Transverse colon (tissue), 4 donors: ENCODE measurements at regions not wholly inside any gene's neighbourhood (a gene's known extent, or its start where the extent isn't known, plus 50 kb on each side); places are given as distances from the start of the nearest gene placed in this dataset.

Experiments used
- DNase-seq: peaks from one replicate; pipeline ENCODE4 v3.0.0-alpha.2; 2019
- H3K27ac ChIP-seq, 4 donors: fragments of 200-600 bp; sonication (generic); 2 replicates each; pipeline ENCODE4 v1.5.1; 2016 to 2018; ENCODE audit warnings: inconsistent platforms in 4 of 4
- H3K27me3 ChIP-seq: fragments of 200-600 bp; sonication (generic); 2 replicates; pipeline ENCODE4 v1.5.1; 2017; ENCODE audit warnings: inconsistent platforms
- H3K36me3 ChIP-seq, 4 donors: fragments of 200-600 bp; sonication (generic); 2 replicates each; pipeline ENCODE4 v1.5.1; 2017 to 2019; ENCODE audit warnings: inconsistent platforms in 4 of 4
- H3K4me1 ChIP-seq, 4 donors: fragments of 200-600 bp; sonication (generic); 2 replicates each; pipeline ENCODE4 v1.5.1; 2017 to 2020; ENCODE audit warnings: inconsistent platforms in 4 of 4
- H3K4me3 ChIP-seq, 4 donors: fragments of 200-600 bp; sonication (generic); 1 replicate in 1 of 4; 2 replicates in 3 of 4; pipeline versions ENCODE4 v1.5.1 to v1.6.1; 2017 to 2019; ENCODE audit warnings: inconsistent platforms in 4 of 4
- H3K9me3 ChIP-seq, 2 donors: fragments of 200-600 bp; sonication (generic); 2 replicates each; pipeline ENCODE4 v1.5.1; 2017 to 2019; ENCODE audit warnings: inconsistent platforms in 2 of 2
- EP300 ChIP-seq: sonication (generic); formaldehyde crosslinking; IDR thresholded peaks from one replicate; pipeline ENCODE4 v1.6.1; 2017; ENCODE audit warnings: antibody characterized with exemption, low read depth
- POLR2A ChIP-seq: fragments of 450-650 bp; IDR thresholded peaks from one replicate; pipeline ENCODE4 v1.6.1; 2016; ENCODE audit warnings: antibody characterized with exemption, mild to moderate bottlenecking, moderate library complexity
- POLR2AphosphoS5 ChIP-seq, 3 donors: sonication (generic); formaldehyde crosslinking; IDR thresholded peaks; one replicate each; pipeline ENCODE4 v1.6.1; 2016; ENCODE audit warnings: antibody characterized with exemption in 3 of 3
- WGBS, 2 donors: methylation state at CpG; one replicate each; pipeline ENCODE4 v1.1.5; 2018; ENCODE audit warnings: low coverage in 1 of 2; 5-methylcytosine and 5-hydroxymethylcytosine counted together
- in situ Hi-C, 4 donors: fragments of 200-750 bp; cut with MboI; loops; one replicate each; pipeline versions ENCODE4 v1.15.0 to v1.15.1; 2017; ENCODE audit warnings: low sequenced_read_pairs in 3 of 4, low pct_ligation_motif_present in 1 of 4, low pct_unique_long_range_greater_than_20kb in 1 of 4
- intact Hi-C: fragments of 100-400 bp; cut with DNase I; formaldehyde crosslinking; loops from one replicate; pipeline ENCODE4 v1.15.1; 2023; ENCODE audit warnings: low total_unique reads
- TF ChIP-seq, protein P1 (sequence below), 5 experiments: fragments of 200-600 bp in 3 of 5; fragments of 450-650 bp in 2 of 5; sonication (generic) in 3 of 5; IDR thresholded peaks; 1 replicate in 2 of 5; 2 replicates in 3 of 5; pipeline ENCODE4 v1.5.1; 2016 to 2017; ENCODE audit warnings: antibody characterized with exemption in 5 of 5, inconsistent platforms in 3 of 5, mild to moderate bottlenecking in 2 of 5, moderate library complexity in 1 of 5

DNA sequence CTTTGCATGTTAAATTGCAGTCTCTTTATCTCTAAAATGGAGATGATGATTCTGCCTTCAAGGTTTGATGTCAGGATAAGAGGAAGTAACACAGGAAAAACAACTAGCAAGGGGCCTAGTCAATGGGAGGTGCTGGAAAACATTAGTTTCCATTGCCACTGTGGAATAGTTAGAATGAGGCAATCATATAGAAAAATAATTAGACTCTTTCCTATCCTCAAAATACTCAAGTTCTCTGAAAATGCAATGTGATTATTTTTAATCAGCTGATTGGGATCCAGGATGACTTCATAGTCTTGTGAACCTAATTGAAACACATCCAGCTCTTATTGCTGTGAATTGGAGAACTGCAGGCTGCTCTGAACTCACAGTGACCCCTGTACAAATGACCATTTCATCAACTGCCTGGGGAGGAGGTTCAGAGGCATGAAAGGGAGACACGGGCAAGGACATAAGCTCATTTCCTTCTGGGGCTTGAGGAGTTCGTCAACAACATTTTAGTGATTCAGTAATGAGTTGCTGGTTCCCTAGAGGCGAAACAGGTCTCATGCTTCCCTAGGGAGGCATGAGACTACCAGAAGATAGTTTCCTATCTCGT is 422.5 kb downstream of the LPIN1 start:
- no peaks in the 10 kb centered on the region for H3K9me3 ChIP-seq
- peak; percentile 6 to 30 (median 27) for TF ChIP-seq POLR2AphosphoS5 (IDR thresholded peaks at IDR 0.05)
- TF ChIP-seq, protein P1, sequence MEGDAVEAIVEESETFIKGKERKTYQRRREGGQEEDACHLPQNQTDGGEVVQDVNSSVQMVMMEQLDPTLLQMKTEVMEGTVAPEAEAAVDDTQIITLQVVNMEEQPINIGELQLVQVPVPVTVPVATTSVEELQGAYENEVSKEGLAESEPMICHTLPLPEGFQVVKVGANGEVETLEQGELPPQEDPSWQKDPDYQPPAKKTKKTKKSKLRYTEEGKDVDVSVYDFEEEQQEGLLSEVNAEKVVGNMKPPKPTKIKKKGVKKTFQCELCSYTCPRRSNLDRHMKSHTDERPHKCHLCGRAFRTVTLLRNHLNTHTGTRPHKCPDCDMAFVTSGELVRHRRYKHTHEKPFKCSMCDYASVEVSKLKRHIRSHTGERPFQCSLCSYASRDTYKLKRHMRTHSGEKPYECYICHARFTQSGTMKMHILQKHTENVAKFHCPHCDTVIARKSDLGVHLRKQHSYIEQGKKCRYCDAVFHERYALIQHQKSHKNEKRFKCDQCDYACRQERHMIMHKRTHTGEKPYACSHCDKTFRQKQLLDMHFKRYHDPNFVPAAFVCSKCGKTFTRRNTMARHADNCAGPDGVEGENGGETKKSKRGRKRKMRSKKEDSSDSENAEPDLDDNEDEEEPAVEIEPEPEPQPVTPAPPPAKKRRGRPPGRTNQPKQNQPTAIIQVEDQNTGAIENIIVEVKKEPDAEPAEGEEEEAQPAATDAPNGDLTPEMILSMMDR (IDR thresholded peaks at IDR 0.05) = no peak
- WGBS, 2 donors = 67 to 92% methylated on average over 2 to 4 of the region's 4 CpGs
- in situ Hi-C loops = loop anchor here in 1 of 4 donors (25.0 kb wide), 1 partner anchor 543 kb away; the partner anchor contains the start of gene TRIB2
- no peaks in the 10 kb centered on the region for H3K36me3 ChIP-seq
- H3K4me3 ChIP-seq = no peak overlapping the region
- peak overlapping the region; percentile 48 to 71 (median 70) for H3K27ac ChIP-seq
- intact Hi-C loops = no loop called here
- DNase-seq = no peak
- H3K27me3 ChIP-seq = no peaks in the 10 kb centered on the region
- peaks cover 8 to 20% (median 16%) of the 10 kb centered on the region in 4 donors for H3K4me1 ChIP-seq

DNA sequence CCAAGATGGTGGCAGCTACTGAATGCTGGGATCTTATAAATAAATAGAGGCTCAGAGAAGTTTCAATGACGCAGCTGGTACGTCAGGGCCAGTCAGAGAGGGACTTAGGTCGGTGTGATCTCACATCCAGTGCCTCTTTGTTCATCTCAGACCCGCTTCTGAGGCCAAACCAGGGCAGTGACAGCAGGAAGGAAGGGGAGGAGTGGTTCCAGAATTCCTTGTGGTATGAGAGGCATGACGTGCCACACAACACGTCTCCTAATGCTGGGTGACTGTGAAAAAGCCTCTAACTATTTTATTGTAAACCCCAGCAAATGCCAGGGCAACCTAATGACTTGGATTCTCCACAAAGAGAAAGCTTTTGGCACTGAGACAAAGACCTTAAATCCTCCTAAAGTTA is 423.3 kb downstream of the LPIN1 start:
- Histone ChIP-seq H3K4me3 (no peak overlapping the region), H3K27me3 (no peaks in the 10 kb centered on the region), H3K4me1 (peaks cover 8 to 20% (median 16%) of the 10 kb centered on the region in 4 donors), H3K9me3 (no peaks in the 10 kb centered on the region), H3K27ac (peak overlapping the region; percentile 48 to 71 (median 70)), H3K36me3 (no peaks in the 10 kb centered on the region)
- WGBS, 2 donors = 56 to 59% methylated on average over 4 to 6 of the region's 6 CpGs
- in situ Hi-C loops = loop anchor here in 1 of 4 donors (25.0 kb wide), 1 partner anchor 543 kb away; the partner anchor contains the start of gene TRIB2
- intact Hi-C loops = no loop called here
- TF ChIP-seq POLR2AphosphoS5 (IDR thresholded peaks at IDR 0.05) (no peak), POLR2A (no peak), EP300 (no peak)
- TF ChIP-seq, protein P1 (IDR thresholded peaks at IDR 0.05) = no peak
- peak; percentile 13 for DNase-seq

DNA sequence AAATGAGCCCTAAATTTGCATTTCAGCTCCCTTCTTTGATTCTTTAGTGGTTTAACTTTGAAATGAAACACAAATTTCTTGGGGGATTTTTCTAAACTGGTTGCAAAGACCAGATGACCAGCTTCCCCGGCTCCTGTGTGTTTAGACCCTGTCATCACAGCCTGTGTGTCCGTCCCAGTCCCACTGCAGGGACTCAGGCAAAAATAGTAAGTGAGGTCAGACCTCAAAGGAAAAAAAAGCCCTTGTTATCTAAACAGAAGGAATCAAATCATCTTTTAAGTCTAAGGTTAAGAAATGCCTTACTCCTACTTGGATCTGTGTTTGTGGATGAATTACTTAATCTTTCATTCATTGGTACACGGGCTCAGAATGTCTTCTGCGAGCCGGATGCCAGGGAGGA is 423.7 kb downstream of the LPIN1 start:
- H3K27ac ChIP-seq = peak overlapping the region; percentile 48 to 71 (median 70)
- 41 to 70% methylated on average over 4 to 5 of the region's 5 CpGs for WGBS, 2 donors

DNA sequence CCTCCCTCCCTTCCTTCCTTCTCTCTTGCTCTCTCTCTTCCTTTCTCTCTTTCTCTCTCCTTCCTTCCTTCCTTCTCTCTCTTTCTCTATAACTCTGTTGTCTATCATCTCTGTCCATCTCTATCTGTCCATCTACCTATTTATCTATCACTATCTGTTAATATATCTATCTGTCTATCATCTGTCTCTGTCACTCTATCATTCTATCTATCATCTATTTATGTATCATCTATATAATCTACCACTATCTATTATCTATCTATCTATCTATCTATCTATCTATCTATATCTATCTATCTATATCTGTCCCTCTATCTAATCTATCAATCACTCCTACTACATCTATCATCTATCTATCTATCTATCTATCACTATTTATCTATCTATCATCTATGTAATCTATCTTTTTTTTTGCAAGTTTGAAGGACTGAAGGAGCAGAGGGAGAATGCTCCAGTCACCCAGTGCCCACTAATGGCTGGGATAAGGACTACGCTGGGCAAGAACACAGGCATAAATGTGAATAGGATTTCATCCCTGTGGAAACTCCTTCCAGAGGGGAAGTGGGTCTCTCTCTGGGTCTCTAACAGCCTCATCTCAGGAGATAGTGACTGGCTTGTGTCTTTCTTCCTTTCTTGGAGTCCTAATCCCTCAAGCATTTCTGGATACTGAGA is 427.0 kb downstream of the LPIN1 start:
- TF ChIP-seq, protein P1 (IDR thresholded peaks at IDR 0.05) = no peak
- no peak for TF ChIP-seq POLR2A
- no peak for TF ChIP-seq EP300
- no peak for TF ChIP-seq POLR2AphosphoS5 (IDR thresholded peaks at IDR 0.05)
- no peaks in the 10 kb centered on the region for H3K27me3 ChIP-seq
- intact Hi-C loops = no loop called here
- H3K27ac ChIP-seq = no peak overlapping the region
- in situ Hi-C loops = loop anchor here in 1 of 4 donors (25.0 kb wide), 1 partner anchor 539 kb away; the partner anchor contains the start of gene TRIB2
- peaks cover 8 to 34% (median 19%) of the 10 kb centered on the region in 4 donors for H3K4me1 ChIP-seq
- DNase-seq = no peak
- no peaks in the 10 kb centered on the region for H3K9me3 ChIP-seq
- no peak overlapping the region for H3K4me3 ChIP-seq
- H3K36me3 ChIP-seq = no peaks in the 10 kb centered on the region
- 97 to 100% methylated on average over 1 of the region's 1 CpG for WGBS, 2 donors

More for the DNA sequence above, 423.7 kb downstream of the LPIN1 start:
- peaks cover 8 to 20% (median 16%) of the 10 kb centered on the region in 4 donors for H3K4me1 ChIP-seq
- TF ChIP-seq POLR2A (no peak), POLR2AphosphoS5 (IDR thresholded peaks at IDR 0.05) (no peak), EP300 (no peak)
- intact Hi-C loops (no loop called here), in situ Hi-C loops (loop anchor here in 1 of 4 donors (25.0 kb wide), 1 partner anchor 542 kb away; the partner anchor contains the start of gene TRIB2)
- no peaks in the 10 kb centered on the region for H3K36me3 ChIP-seq
- no peak overlapping the region for H3K4me3 ChIP-seq
- H3K27me3 ChIP-seq = no peaks in the 10 kb centered on the region
- no peak for DNase-seq
- no peaks in the 10 kb centered on the region for H3K9me3 ChIP-seq
